SK-N-SH (cell line): ENCODE measurements at regions not wholly inside any gene's neighbourhood (a gene's known extent, or its start where the extent isn't known, plus 50 kb on each side); places are given as distances from the start of the nearest gene placed in this dataset.
A peak's percentile ranks its signal among the peaks of the same experiment; 100 is the strongest.

Source experiments
- CTCF ChIA-PET: fragments of 300-600, 350-600 bp; formaldehyde crosslinking; extraction: SDS; loops from one replicate; lab custom pipeline; 2021; lab: Yijun Ruan, JAX
- POLR2A ChIA-PET: fragments of 350-600 bp; sonication (Branson Sonifier 250); formaldehyde crosslinking; extraction: SDS; loops from one replicate; lab custom pipeline; 2020; ENCODE audit warnings: antibody characterized with exemption, inconsistent platforms; lab: Yijun Ruan, JAX
- DNase-seq: peaks from one replicate; pipeline ENCODE4 v3.0.0; 2012
- H2AFZ ChIP-seq: fragments of 200-600 bp; sonication (generic); 2 replicates; pipeline ENCODE4 v1.8.1; 2016; ENCODE audit warnings: antibody characterized with exemption, mild to moderate bottlenecking, low read depth
- H3F3A ChIP-seq: fragments of 200-600 bp; sonication (generic); replicated peaks from 2 replicates; pipeline ENCODE3; 2016; ENCODE audit warnings: antibody characterized with exemption, mild to moderate bottlenecking; ENCODE audit not compliant: insufficient read depth
- H3K27ac ChIP-seq, 2 experiments: fragments of 200-500 bp in 1 of 2; fragments of 200-600 bp in 1 of 2; sonication (Bioruptor generic) in 1 of 2; sonication (generic), shearing (Covaris generic) in 1 of 2; 2 replicates each; pipeline versions ENCODE4 v1.5.1 to v1.6.1; 2014 to 2016; ENCODE audit warnings: low read depth in 2 of 2, inconsistent platforms in 1 of 2, low read length in 1 of 2, mild to moderate bottlenecking in 1 of 2, mixed read lengths in 1 of 2
- H3K27me3 ChIP-seq: fragments of 200-600 bp; sonication (generic), shearing (Covaris generic); 2 replicates; pipeline ENCODE4 v1.6.1; 2016; ENCODE audit warnings: mixed run types; ENCODE audit not compliant: insufficient read depth
- H3K36me3 ChIP-seq, 2 experiments: fragments of 200-500 bp in 1 of 2; fragments of 200-600 bp in 1 of 2; sonication (Bioruptor generic) in 1 of 2; sonication (generic) in 1 of 2; replicated peaks in 1 of 2; 2 replicates each; pipeline versions ENCODE3 to v1.5.1; 2014 to 2016; ENCODE audit warnings: low read length in 1 of 2, mild to moderate bottlenecking in 1 of 2; ENCODE audit not compliant: insufficient read depth in 2 of 2, control insufficient read depth in 1 of 2
- H3K4me1 ChIP-seq, 2 experiments: fragments of 200-500 bp in 1 of 2; fragments of 200-600 bp in 1 of 2; sonication (Bioruptor generic) in 1 of 2; sonication (generic), shearing (Covaris generic) in 1 of 2; 2 replicates each; pipeline versions ENCODE4 v1.5.1 to v1.6.1; 2014 to 2016; ENCODE audit warnings: low read depth in 1 of 2, low read length in 1 of 2, mixed run types in 1 of 2; ENCODE audit not compliant: insufficient read depth in 2 of 2, control insufficient read depth in 1 of 2
- H3K4me2 ChIP-seq: fragments of 200-600 bp; sonication (generic), shearing (Covaris generic); 2 replicates; pipeline ENCODE4 v1.6.1; 2017; ENCODE audit warnings: mixed run types
- H3K4me3 ChIP-seq, 2 experiments: fragments of 200-500 bp in 1 of 2; fragments of 200-600 bp in 1 of 2; sonication (Bioruptor generic) in 1 of 2; sonication (generic), shearing (Covaris generic) in 1 of 2; 2 replicates each; pipeline versions ENCODE4 v1.5.1 to v1.8.1; 2014 to 2016; ENCODE audit warnings: low read depth in 2 of 2, inconsistent platforms in 1 of 2, low read length in 1 of 2, mild to moderate bottlenecking in 1 of 2, mixed read lengths in 1 of 2, moderate library complexity in 1 of 2
- H3K79me2 ChIP-seq: fragments of 200-600 bp; sonication (generic); 2 replicates; pipeline ENCODE4 v1.8.1; 2017; ENCODE audit warnings: mild to moderate bottlenecking; ENCODE audit not compliant: insufficient read depth
- H3K9ac ChIP-seq: fragments of 200-600 bp; sonication (generic); 2 replicates; pipeline ENCODE4 v1.6.1; 2017; ENCODE audit warnings: mixed run types
- H3K9me2 ChIP-seq: fragments of 200-600 bp; sonication (generic); 2 replicates; pipeline ENCODE4 v1.6.1; 2017; ENCODE audit warnings: mixed run types
- H3K9me3 ChIP-seq: fragments of 200-600 bp; sonication (generic); 2 replicates; pipeline ENCODE4 v1.6.1; 2017; ENCODE audit warnings: mixed run types, mild to moderate bottlenecking, moderate library complexity
- H4K20me1 ChIP-seq: fragments of 200-600 bp; sonication (generic); 2 replicates; pipeline ENCODE4 v1.6.1; 2017; ENCODE audit warnings: mild to moderate bottlenecking, mixed run types; ENCODE audit not compliant: insufficient read depth
- CHD2 ChIP-seq: fragments of 150-350 bp; IDR thresholded peaks from 2 replicates; pipeline ENCODE4 v1.6.1; 2018; ENCODE audit warnings: low read length; ENCODE audit not compliant: partially characterized antibody
- CTCF ChIP-seq: fragments of 200-600 bp; sonication (generic); IDR thresholded peaks from 2 replicates; pipeline ENCODE4 v1.6.1; 2017; ENCODE audit warnings: antibody characterized with exemption, mild to moderate bottlenecking, moderate library complexity
- ELF1 ChIP-seq: IDR thresholded peaks from 2 replicates; pipeline ENCODE4 v1.4.0; 2012
- EP300 ChIP-seq, 2 experiments: IDR thresholded peaks; 2 replicates each; pipeline versions ENCODE4 v1.4.0 to v1.6.1; 2012; ENCODE audit warnings: borderline replicate concordance in 1 of 2, low read depth in 1 of 2, low read length in 1 of 2
- EZH2phosphoT487 ChIP-seq: fragments of 200-600 bp; sonication (generic); IDR thresholded peaks from 2 replicates; pipeline ENCODE4 v1.6.1; 2017; ENCODE audit warnings: low read depth, mixed run types, mild to moderate bottlenecking, antibody characterized with exemption, moderate library complexity, borderline replicate concordance
- FOSL2 ChIP-seq: IDR thresholded peaks from 2 replicates; pipeline ENCODE4 v1.4.0; 2012; ENCODE audit warnings: low read depth, mild to moderate bottlenecking, moderate library complexity, borderline replicate concordance
- FOXJ3 ChIP-seq: sonication (generic); formaldehyde crosslinking; IDR thresholded peaks from 2 replicates; pipeline ENCODE4 v1.5.1; 2020; ENCODE audit warnings: mild to moderate bottlenecking, missing genetic modification reagents
- FOXM1 ChIP-seq: IDR thresholded peaks from 2 replicates; pipeline ENCODE4 v1.4.0; 2012; ENCODE audit warnings: low read depth, mild to moderate bottlenecking
- GABPA ChIP-seq: IDR thresholded peaks from 2 replicates; pipeline ENCODE4 v1.4.0; 2012; ENCODE audit warnings: low read depth, mild to moderate bottlenecking
- IRF3 ChIP-seq: fragments of 150-350 bp; IDR thresholded peaks from 2 replicates; pipeline ENCODE4 v1.6.1; 2016; ENCODE audit warnings: mild to moderate bottlenecking, low read depth, low read length
- JUND ChIP-seq: IDR thresholded peaks from 2 replicates; pipeline ENCODE4 v1.4.0; 2012
- MAX ChIP-seq: IDR thresholded peaks from 2 replicates; pipeline ENCODE4 v1.4.0; 2012; ENCODE audit warnings: low read depth
- NFIC ChIP-seq: IDR thresholded peaks from 2 replicates; pipeline ENCODE4 v1.4.0; 2012; ENCODE audit warnings: borderline replicate concordance
- NRF1 ChIP-seq: IDR thresholded peaks from 2 replicates; pipeline ENCODE4 v1.6.1; 2012; ENCODE audit warnings: low read depth, mild to moderate bottlenecking, low read length
- POLR2AphosphoS5 ChIP-seq: IDR thresholded peaks from 2 replicates; pipeline ENCODE4 v1.6.1; 2012; ENCODE audit warnings: low read depth, low read length
- RAD21 ChIP-seq: IDR thresholded peaks from 2 replicates; pipeline ENCODE4 v1.6.1; 2012; ENCODE audit warnings: mild to moderate bottlenecking, low read length
- RCOR1 ChIP-seq: fragments of 150-350 bp; IDR thresholded peaks from 2 replicates; pipeline ENCODE4 v1.6.1; 2017; ENCODE audit warnings: antibody characterized with exemption, low read length
- REST ChIP-seq: IDR thresholded peaks from 2 replicates; pipeline ENCODE4 v1.6.1; 2012; ENCODE audit warnings: mild to moderate bottlenecking, low read depth, low read length, moderate library complexity
- RFX5 ChIP-seq: IDR thresholded peaks from 2 replicates; pipeline ENCODE4 v1.6.1; 2012; ENCODE audit warnings: mild to moderate bottlenecking, improper control_type of control experiment, low read length
- RXRA ChIP-seq: IDR thresholded peaks from 2 replicates; pipeline ENCODE4 v1.4.0; 2012; ENCODE audit warnings: low read depth, mild to moderate bottlenecking, borderline replicate concordance
- SIN3A ChIP-seq: IDR thresholded peaks from 2 replicates; pipeline ENCODE4 v1.6.1; 2012; ENCODE audit warnings: low read depth, mild to moderate bottlenecking, low read length, moderate library complexity, borderline replicate concordance
- SMC3 ChIP-seq: IDR thresholded peaks from 2 replicates; pipeline ENCODE4 v1.6.1; 2012; ENCODE audit warnings: low read depth, low read length, improper control_type of control experiment
- TAF1 ChIP-seq: IDR thresholded peaks from 2 replicates; pipeline ENCODE4 v1.6.1; 2012; ENCODE audit warnings: low read depth, mild to moderate bottlenecking, low read length, moderate library complexity, borderline replicate concordance
- TCF12 ChIP-seq: IDR thresholded peaks from 2 replicates; pipeline ENCODE4 v1.4.0; 2012
- TEAD4 ChIP-seq: IDR thresholded peaks from 2 replicates; pipeline ENCODE4 v1.4.0; 2012; ENCODE audit warnings: mild to moderate bottlenecking, borderline replicate concordance; ENCODE audit not compliant: insufficient read depth
- USF1 ChIP-seq: IDR thresholded peaks from 2 replicates; pipeline ENCODE4 v1.4.0; 2012; ENCODE audit warnings: low read depth, borderline replicate concordance
- USF2 ChIP-seq: fragments of 150-350 bp; IDR thresholded peaks from 2 replicates; pipeline ENCODE4 v1.6.1; 2017; ENCODE audit warnings: antibody characterized with exemption, low read length, low read depth, borderline replicate concordance
- YY1 ChIP-seq: IDR thresholded peaks from 2 replicates; pipeline ENCODE4 v1.4.0; 2012; ENCODE audit warnings: low read depth, mild to moderate bottlenecking
- WGBS: methylation state at CpG from one replicate; pipeline ENCODE4 v1.1.6; 2017; ENCODE audit warnings: low lambda C conversion rate; 5-methylcytosine and 5-hydroxymethylcytosine counted together

- Histone ChIP-seq H3K4me1 (peaks cover 0 to 29% of the 10 kb centered on the region in 2 experiments; a peak in 1 of 4 replicates), H3K4me2 (no peak overlapping the region), H3K9me3 (no peaks in the 10 kb centered on the region), H3K27ac (no peak overlapping the region), H3F3A (no peaks in the 10 kb centered on the region), H3K36me3 (no peaks in the 10 kb centered on the region), H3K27me3 (no peaks in the 10 kb centered on the region), H3K9me2 (no peaks in the 10 kb centered on the region), H4K20me1 (no peaks in the 10 kb centered on the region), H3K9ac (no peak overlapping the region), H3K4me3 (no peak overlapping the region), H3K79me2 (no peaks in the 10 kb centered on the region), H2AFZ (no peak overlapping the region)
- CTCF ChIA-PET = interaction anchor here (0.6 to 1.0 kb wide), 2 partner anchors 135 to 520 kb away, joined by 3 read pairs; no protein-coding TSS in a partner anchor
- WGBS = 6% methylated on average over 10 of the region's 11 CpGs
- POLR2A ChIA-PET = no interaction called here
- DNase-seq = peak; percentile 87
- TF ChIP-seq MAX (no peak), RAD21 (peak; percentile 27), SIN3A (no peak), POLR2AphosphoS5 (no peak), IRF3 (no peak), SMC3 (no peak), USF2 (no peak), TCF12 (no peak), RFX5 (no peak), ELF1 (no peak), EP300 (IDR thresholded peaks at IDR 0.05; ENCODE audit: borderline replicate concordance in 1 of 2, low read depth in 1 of 2, low read length in 1 of 2) (peak in 1 of 2 experiments; percentile 81; a peak in 2 of 4 replicates), REST (no peak), FOXM1 (no peak), CTCF (no peak), JUND (no peak), NFIC (no peak), RCOR1 (peak; percentile 92), YY1 (no peak), FOXJ3 (peak; percentile 49; the same call in 1 of the 2 replicates), EZH2phosphoT487 (no peak), FOSL2 (no peak), TEAD4 (no peak), TAF1 (no peak), USF1 (no peak), NRF1 (no peak), RXRA (no peak), GABPA (no peak), CHD2 (peak; percentile 80)
Observed at GRCh38 chr2:239666855-239667376, 266.1 kb upstream of the HDAC4 start.
